ENCODE measurements at regions not wholly inside any gene's neighbourhood (a gene's known extent, or its start where the extent isn't known, plus 50 kb on each side); places are given as distances from the start of the nearest gene placed in this dataset.

DNA sequence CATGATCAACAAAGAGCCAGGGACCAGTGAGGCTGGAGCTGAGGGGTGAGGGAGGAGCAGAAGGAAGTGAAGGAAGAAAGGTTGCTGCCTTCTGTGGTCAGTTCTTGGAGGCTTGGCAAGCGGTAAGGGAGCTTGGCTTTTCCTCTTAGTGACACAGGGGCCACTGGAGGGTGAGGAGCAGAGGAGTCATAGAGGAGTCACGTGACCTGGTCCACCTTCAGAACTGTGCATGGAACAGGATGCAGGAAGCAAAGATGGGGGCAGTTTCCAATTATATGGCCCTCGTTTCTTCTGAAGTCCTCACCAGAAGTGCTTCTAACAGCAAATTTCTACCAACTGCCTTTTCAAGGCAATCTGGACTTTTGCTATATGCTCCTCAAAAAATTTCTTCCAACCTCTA is 326.9 kb upstream of the SMIM21 start:
- CTCF ChIA-PET, result no interaction called here
- WGBS (ENCODE audit: insufficient coverage), result 63% methylated on average over 3 of the region's 3 CpGs

DNA sequence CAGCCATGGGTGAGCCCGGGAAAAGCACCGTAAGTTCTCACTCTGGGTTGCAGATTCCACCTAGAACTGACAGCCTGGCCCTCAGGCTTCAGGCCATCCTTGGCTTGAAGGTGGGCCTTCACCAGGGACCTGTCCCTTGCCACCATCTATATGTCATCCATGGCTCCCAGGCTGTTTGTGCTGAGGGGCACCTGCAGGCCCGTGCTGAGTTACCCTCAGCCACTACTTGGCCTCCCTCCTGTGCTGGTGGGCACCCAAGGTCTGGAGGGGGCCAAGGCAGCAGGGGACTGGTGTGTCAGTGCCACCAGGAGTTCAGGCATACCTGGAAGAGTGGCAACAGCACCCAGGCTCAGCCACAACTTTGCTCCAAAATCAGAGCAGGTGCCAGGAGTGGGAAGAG is 326.2 kb upstream of the SMIM21 start:
- peaks cover 0 to 3% (median 0%) of the 10 kb centered on the region in 5 experiments for H3K27me3 ChIP-seq (replicated peaks in 2 of 5; ENCODE audit: control insufficient read depth in 4 of 5, insufficient read depth in 5 of 5, low read length in 4 of 5)
- H3K4me1 ChIP-seq (ENCODE audit: control extremely low read depth in 1 of 4, control insufficient read depth in 4 of 4, insufficient read depth in 4 of 4, low read length in 3 of 4), result no peaks in the 10 kb centered on the region
- H3K4me3 ChIP-seq (ENCODE audit: control insufficient read depth in 1 of 7, extremely low read depth in 1 of 7, insufficient read depth in 4 of 7, low read depth in 2 of 7, low read length in 6 of 7), result no peak overlapping the region
- WGBS (ENCODE audit: insufficient coverage), result 100% methylated on average over 3 of the region's 3 CpGs
- H3K9me3 ChIP-seq (ENCODE audit: control extremely low read depth in 1 of 5, control insufficient read depth in 4 of 5, insufficient read depth in 2 of 5, low read depth in 1 of 5, low read length in 4 of 5), result no peaks in the 10 kb centered on the region
- ChIA-PET CTCF (no interaction called here), POLR2A (no interaction called here)
- no peaks in the 10 kb centered on the region for H3K36me3 ChIP-seq (ENCODE audit: control insufficient read depth in 4 of 4, insufficient read depth in 4 of 4, low read length in 3 of 4)
- no peak for DNase-seq
- H3K27ac ChIP-seq (ENCODE audit: insufficient read depth in 1 of 2, low read depth in 1 of 2, low read length in 2 of 2, poor library complexity in 1 of 2, severe bottlenecking in 2 of 2), result no peak overlapping the region

More for the DNA sequence above, 326.9 kb upstream of the SMIM21 start:
- POLR2A ChIA-PET, result no interaction called here
- no peak for DNase-seq
- Histone ChIP-seq H3K4me3 (ENCODE audit: control insufficient read depth in 1 of 7, extremely low read depth in 1 of 7, insufficient read depth in 4 of 7, low read depth in 2 of 7, low read length in 6 of 7) (no peak overlapping the region), H3K27me3 (replicated peaks in 2 of 5; ENCODE audit: control insufficient read depth in 4 of 5, insufficient read depth in 5 of 5, low read length in 4 of 5) (peaks cover 0 to 3% (median 0%) of the 10 kb centered on the region in 5 experiments), H3K4me1 (ENCODE audit: control extremely low read depth in 1 of 4, control insufficient read depth in 4 of 4, insufficient read depth in 4 of 4, low read length in 3 of 4) (no peaks in the 10 kb centered on the region), H3K9me3 (ENCODE audit: control extremely low read depth in 1 of 5, control insufficient read depth in 4 of 5, insufficient read depth in 2 of 5, low read depth in 1 of 5, low read length in 4 of 5) (no peaks in the 10 kb centered on the region), H3K27ac (ENCODE audit: insufficient read depth in 1 of 2, low read depth in 1 of 2, low read length in 2 of 2, poor library complexity in 1 of 2, severe bottlenecking in 2 of 2) (no peak overlapping the region), H3K36me3 (ENCODE audit: control insufficient read depth in 4 of 4, insufficient read depth in 4 of 4, low read length in 3 of 4) (no peaks in the 10 kb centered on the region)

DNA sequence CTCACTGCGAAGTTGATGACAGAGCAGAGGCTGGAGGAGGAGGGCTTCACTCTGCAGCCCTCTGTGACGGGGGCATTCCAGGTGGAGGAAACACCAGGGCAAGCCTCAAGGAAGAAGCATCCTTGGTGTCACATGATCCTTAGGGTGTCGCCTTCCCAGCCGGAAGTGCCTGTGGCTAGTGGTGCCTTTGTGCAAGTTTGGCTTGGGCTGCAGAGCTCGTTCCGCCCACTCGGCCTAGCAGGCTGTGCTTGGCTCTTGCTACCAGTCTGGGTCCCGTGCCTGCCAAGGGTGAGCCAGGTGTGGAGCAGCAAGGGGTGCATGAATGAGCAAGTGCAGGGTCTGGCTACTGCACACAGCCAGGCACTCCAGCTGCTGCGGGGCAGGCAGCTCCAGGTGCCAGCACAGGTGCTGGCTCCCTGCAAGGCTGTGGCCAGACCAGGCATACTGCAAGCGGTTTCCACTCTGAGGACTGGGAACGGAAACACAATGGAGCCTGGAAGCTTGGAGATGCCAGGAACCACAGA is 325.3 kb upstream of the SMIM21 start:
- CTCF ChIA-PET, result no interaction called here

DNA sequence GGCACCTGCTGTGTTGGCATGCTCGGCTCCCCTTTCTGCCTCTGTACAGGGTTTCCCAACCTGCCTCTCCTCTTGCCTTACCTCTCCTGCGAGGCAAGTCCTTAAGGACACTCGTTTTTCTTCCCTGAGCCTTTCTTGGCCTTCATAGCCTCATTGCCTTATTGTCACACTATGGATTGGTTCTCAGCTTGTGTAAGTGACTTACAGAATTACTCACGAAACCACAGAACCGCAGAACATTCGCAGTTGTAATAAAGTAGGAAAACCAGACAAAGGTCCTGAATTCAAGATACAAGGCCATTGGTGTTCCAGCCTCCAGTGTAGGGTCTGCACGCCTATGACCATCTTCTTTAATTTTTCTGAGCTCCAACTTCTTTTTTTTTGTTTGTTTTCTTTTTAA is 317.6 kb upstream of the SMIM21 start:
- Histone ChIP-seq H3K36me3 (ENCODE audit: control insufficient read depth in 4 of 4, insufficient read depth in 4 of 4, low read length in 3 of 4) (no peaks in the 10 kb centered on the region), H3K27ac (ENCODE audit: insufficient read depth in 1 of 2, low read depth in 1 of 2, low read length in 2 of 2, poor library complexity in 1 of 2, severe bottlenecking in 2 of 2) (no peak overlapping the region), H3K4me3 (ENCODE audit: control insufficient read depth in 1 of 7, extremely low read depth in 1 of 7, insufficient read depth in 4 of 7, low read depth in 2 of 7, low read length in 6 of 7) (no peak overlapping the region), H3K9me3 (ENCODE audit: control extremely low read depth in 1 of 5, control insufficient read depth in 4 of 5, insufficient read depth in 2 of 5, low read depth in 1 of 5, low read length in 4 of 5) (no peaks in the 10 kb centered on the region), H3K4me1 (ENCODE audit: control extremely low read depth in 1 of 4, control insufficient read depth in 4 of 4, insufficient read depth in 4 of 4, low read length in 3 of 4) (no peaks in the 10 kb centered on the region), H3K27me3 (replicated peaks in 2 of 5; ENCODE audit: control insufficient read depth in 4 of 5, insufficient read depth in 5 of 5, low read length in 4 of 5) (peaks cover 0 to 3% (median 2%) of the 10 kb centered on the region in 5 experiments)
- no peak for DNase-seq
- 79% methylated on average over 6 of the region's 7 CpGs for WGBS (ENCODE audit: insufficient coverage)
- CTCF ChIA-PET, result no interaction called here
- POLR2A ChIA-PET, result no interaction called here

More for the DNA sequence above, 325.3 kb upstream of the SMIM21 start:
- 90% methylated on average over 6 of the region's 11 CpGs for WGBS (ENCODE audit: insufficient coverage)
- H3K27ac ChIP-seq (ENCODE audit: insufficient read depth in 1 of 2, low read depth in 1 of 2, low read length in 2 of 2, poor library complexity in 1 of 2, severe bottlenecking in 2 of 2), result no peak overlapping the region
- peaks cover 0 to 3% (median 0%) of the 10 kb centered on the region in 5 experiments for H3K27me3 ChIP-seq (replicated peaks in 2 of 5; ENCODE audit: control insufficient read depth in 4 of 5, insufficient read depth in 5 of 5, low read length in 4 of 5)
- no peaks in the 10 kb centered on the region for H3K9me3 ChIP-seq (ENCODE audit: control extremely low read depth in 1 of 5, control insufficient read depth in 4 of 5, insufficient read depth in 2 of 5, low read depth in 1 of 5, low read length in 4 of 5)
- POLR2A ChIA-PET, result no interaction called here
- H3K4me3 ChIP-seq (ENCODE audit: control insufficient read depth in 1 of 7, extremely low read depth in 1 of 7, insufficient read depth in 4 of 7, low read depth in 2 of 7, low read length in 6 of 7), result no peak overlapping the region
- no peaks in the 10 kb centered on the region for H3K36me3 ChIP-seq (ENCODE audit: control insufficient read depth in 4 of 4, insufficient read depth in 4 of 4, low read length in 3 of 4)
- no peak for DNase-seq
- no peaks in the 10 kb centered on the region for H3K4me1 ChIP-seq (ENCODE audit: control extremely low read depth in 1 of 4, control insufficient read depth in 4 of 4, insufficient read depth in 4 of 4, low read length in 3 of 4)

DNA sequence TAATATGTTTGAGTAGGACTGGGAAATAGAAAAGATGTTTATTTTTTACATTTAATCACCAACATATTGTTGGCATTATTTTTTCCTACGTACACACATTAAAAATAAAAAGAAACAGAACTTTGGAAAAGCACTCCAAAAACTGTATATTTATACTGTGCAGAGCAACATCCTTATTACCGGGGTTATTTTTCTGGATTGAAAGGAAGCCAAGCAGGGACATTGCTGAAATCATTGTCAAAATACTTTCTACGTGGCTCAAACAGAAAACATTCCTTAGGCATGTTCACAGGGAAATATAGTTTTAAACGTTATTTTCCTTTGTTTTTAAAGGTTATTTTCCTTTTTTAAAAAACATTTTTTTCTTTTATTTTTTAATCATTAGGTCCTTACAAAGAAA is 315.0 kb upstream of the SMIM21 start:
- ChIA-PET POLR2A (no interaction called here), CTCF (interaction anchor here (0.6 kb wide), 1 partner anchor 1021 kb away, joined by 3 read pairs; no protein-coding TSS in a partner anchor)
- DNase-seq, result no peak
- H3K36me3 ChIP-seq (ENCODE audit: control insufficient read depth in 4 of 4, insufficient read depth in 4 of 4, low read length in 3 of 4), result no peaks in the 10 kb centered on the region
- H3K27me3 ChIP-seq (replicated peaks in 2 of 5; ENCODE audit: control insufficient read depth in 4 of 5, insufficient read depth in 5 of 5, low read length in 4 of 5), result peaks cover 0 to 3% (median 2%) of the 10 kb centered on the region in 5 experiments
- no peaks in the 10 kb centered on the region for H3K9me3 ChIP-seq (ENCODE audit: control extremely low read depth in 1 of 5, control insufficient read depth in 4 of 5, insufficient read depth in 2 of 5, low read depth in 1 of 5, low read length in 4 of 5)
- H3K4me1 ChIP-seq (ENCODE audit: control extremely low read depth in 1 of 4, control insufficient read depth in 4 of 4, insufficient read depth in 4 of 4, low read length in 3 of 4), result no peaks in the 10 kb centered on the region
- no peak overlapping the region for H3K4me3 ChIP-seq (ENCODE audit: control insufficient read depth in 1 of 7, extremely low read depth in 1 of 7, insufficient read depth in 4 of 7, low read depth in 2 of 7, low read length in 6 of 7)
- WGBS (ENCODE audit: insufficient coverage), result 100% methylated on average over 1 of the region's 4 CpGs
- H3K27ac ChIP-seq (ENCODE audit: insufficient read depth in 1 of 2, low read depth in 1 of 2, low read length in 2 of 2, poor library complexity in 1 of 2, severe bottlenecking in 2 of 2), result no peak overlapping the region

DNA sequence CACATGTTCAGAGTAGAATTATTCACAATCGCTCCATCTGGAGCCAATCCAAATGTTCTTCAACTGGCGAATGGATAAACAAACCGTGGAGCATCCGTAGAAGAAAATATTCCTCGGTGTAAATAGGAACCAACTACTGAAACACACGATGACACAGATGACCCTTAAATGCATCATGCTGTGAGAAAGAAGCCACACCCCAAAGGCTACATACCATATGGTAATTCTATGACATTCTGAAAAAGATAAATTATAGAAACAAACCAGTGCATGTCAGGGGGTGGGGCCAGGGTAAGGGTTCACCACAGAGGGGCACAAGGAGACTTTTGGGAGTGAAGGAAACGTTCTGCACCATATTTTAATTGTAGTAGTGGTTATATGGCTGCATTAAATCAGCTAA is 312.2 kb upstream of the SMIM21 start:
- Histone ChIP-seq H3K4me1 (ENCODE audit: control extremely low read depth in 1 of 4, control insufficient read depth in 4 of 4, insufficient read depth in 4 of 4, low read length in 3 of 4) (no peaks in the 10 kb centered on the region), H3K9me3 (ENCODE audit: control extremely low read depth in 1 of 5, control insufficient read depth in 4 of 5, insufficient read depth in 2 of 5, low read depth in 1 of 5, low read length in 4 of 5) (no peaks in the 10 kb centered on the region), H3K27ac (ENCODE audit: insufficient read depth in 1 of 2, low read depth in 1 of 2, low read length in 2 of 2, poor library complexity in 1 of 2, severe bottlenecking in 2 of 2) (no peak overlapping the region), H3K4me3 (ENCODE audit: control insufficient read depth in 1 of 7, extremely low read depth in 1 of 7, insufficient read depth in 4 of 7, low read depth in 2 of 7, low read length in 6 of 7) (no peak overlapping the region), H3K36me3 (ENCODE audit: control insufficient read depth in 4 of 4, insufficient read depth in 4 of 4, low read length in 3 of 4) (no peaks in the 10 kb centered on the region), H3K27me3 (replicated peaks in 2 of 5; ENCODE audit: control insufficient read depth in 4 of 5, insufficient read depth in 5 of 5, low read length in 4 of 5) (peaks cover 0 to 3% (median 2%) of the 10 kb centered on the region in 5 experiments)
- ChIA-PET POLR2A (no interaction called here), CTCF (interaction anchor here (1.1 to 1.4 kb wide), 2 partner anchors 12 to 14 kb away, joined by 3 to 5 read pairs; no protein-coding TSS in a partner anchor)
- no peak for DNase-seq
- 71% methylated on average over 5 of the region's 7 CpGs for WGBS (ENCODE audit: insufficient coverage)

DNA sequence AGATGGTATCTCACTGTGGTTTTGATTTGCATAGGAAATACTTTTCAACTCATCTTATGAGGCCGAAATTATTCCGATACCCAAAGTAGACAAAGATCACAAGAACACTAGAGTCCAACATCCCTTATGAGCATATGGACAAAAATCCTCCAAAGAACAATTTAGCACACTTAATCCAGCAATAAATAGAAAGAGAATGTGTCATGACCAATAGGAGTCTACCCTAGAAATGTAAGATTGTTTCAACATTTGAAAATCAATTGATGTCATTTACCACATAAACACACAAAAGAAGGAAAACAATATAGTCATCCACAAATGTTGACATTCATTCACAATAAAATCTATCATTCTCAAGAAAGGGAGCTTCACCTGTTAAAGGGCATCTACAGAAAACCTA is 307.8 kb upstream of the SMIM21 start:
- no peak overlapping the region for H3K27ac ChIP-seq (ENCODE audit: insufficient read depth in 1 of 2, low read depth in 1 of 2, low read length in 2 of 2, poor library complexity in 1 of 2, severe bottlenecking in 2 of 2)
- H3K4me3 ChIP-seq (ENCODE audit: control insufficient read depth in 1 of 7, extremely low read depth in 1 of 7, insufficient read depth in 4 of 7, low read depth in 2 of 7, low read length in 6 of 7), result no peak overlapping the region
- CTCF ChIA-PET, result no interaction called here
- POLR2A ChIA-PET, result no interaction called here
- no peaks in the 10 kb centered on the region for H3K4me1 ChIP-seq (ENCODE audit: control extremely low read depth in 1 of 4, control insufficient read depth in 4 of 4, insufficient read depth in 4 of 4, low read length in 3 of 4)
- H3K9me3 ChIP-seq (ENCODE audit: control extremely low read depth in 1 of 5, control insufficient read depth in 4 of 5, insufficient read depth in 2 of 5, low read depth in 1 of 5, low read length in 4 of 5), result no peaks in the 10 kb centered on the region
- no peak for DNase-seq
- WGBS (ENCODE audit: insufficient coverage), result 100% methylated on average over 2 of the region's 2 CpGs
- H3K36me3 ChIP-seq (ENCODE audit: control insufficient read depth in 4 of 4, insufficient read depth in 4 of 4, low read length in 3 of 4), result no peaks in the 10 kb centered on the region
- no peaks in the 10 kb centered on the region for H3K27me3 ChIP-seq (replicated peaks in 2 of 5; ENCODE audit: control insufficient read depth in 4 of 5, insufficient read depth in 5 of 5, low read length in 4 of 5)

Measured in common myeloid progenitor, CD34-positive (primary cell).